HL-60 (cell line): ENCODE measurements at regions not wholly inside any gene's neighbourhood (a gene's known extent, or its start where the extent isn't known, plus 50 kb on each side); places are given as distances from the start of the nearest gene placed in this dataset.

Experiments used
- CTCF ChIP-seq: IDR thresholded peaks from one replicate; pipeline ENCODE4 v1.5.1; 2011; ENCODE audit warnings: low read length, control low read depth, inconsistent platforms; ENCODE audit not compliant: insufficient read depth
- GABPA ChIP-seq: IDR thresholded peaks from 2 replicates; pipeline ENCODE4 v1.6.1; 2012; ENCODE audit warnings: low read depth
- POLR2AphosphoS5 ChIP-seq: IDR thresholded peaks from 2 replicates; pipeline ENCODE4 v1.6.1; 2012; ENCODE audit warnings: low read depth
- SPI1 ChIP-seq: IDR thresholded peaks from 2 replicates; pipeline ENCODE4 v1.6.1; 2012; ENCODE audit warnings: low read depth, mild to moderate bottlenecking, borderline replicate concordance
- TF ChIP-seq, protein P1 (sequence below): IDR thresholded peaks from 2 replicates; pipeline ENCODE4 v1.6.1; 2012; ENCODE audit warnings: low read depth; ENCODE audit not compliant: insufficient replicate concordance

- TF ChIP-seq CTCF (no peak), POLR2AphosphoS5 (no peak), GABPA (no peak), SPI1 (no peak)
- TF ChIP-seq, protein P1, sequence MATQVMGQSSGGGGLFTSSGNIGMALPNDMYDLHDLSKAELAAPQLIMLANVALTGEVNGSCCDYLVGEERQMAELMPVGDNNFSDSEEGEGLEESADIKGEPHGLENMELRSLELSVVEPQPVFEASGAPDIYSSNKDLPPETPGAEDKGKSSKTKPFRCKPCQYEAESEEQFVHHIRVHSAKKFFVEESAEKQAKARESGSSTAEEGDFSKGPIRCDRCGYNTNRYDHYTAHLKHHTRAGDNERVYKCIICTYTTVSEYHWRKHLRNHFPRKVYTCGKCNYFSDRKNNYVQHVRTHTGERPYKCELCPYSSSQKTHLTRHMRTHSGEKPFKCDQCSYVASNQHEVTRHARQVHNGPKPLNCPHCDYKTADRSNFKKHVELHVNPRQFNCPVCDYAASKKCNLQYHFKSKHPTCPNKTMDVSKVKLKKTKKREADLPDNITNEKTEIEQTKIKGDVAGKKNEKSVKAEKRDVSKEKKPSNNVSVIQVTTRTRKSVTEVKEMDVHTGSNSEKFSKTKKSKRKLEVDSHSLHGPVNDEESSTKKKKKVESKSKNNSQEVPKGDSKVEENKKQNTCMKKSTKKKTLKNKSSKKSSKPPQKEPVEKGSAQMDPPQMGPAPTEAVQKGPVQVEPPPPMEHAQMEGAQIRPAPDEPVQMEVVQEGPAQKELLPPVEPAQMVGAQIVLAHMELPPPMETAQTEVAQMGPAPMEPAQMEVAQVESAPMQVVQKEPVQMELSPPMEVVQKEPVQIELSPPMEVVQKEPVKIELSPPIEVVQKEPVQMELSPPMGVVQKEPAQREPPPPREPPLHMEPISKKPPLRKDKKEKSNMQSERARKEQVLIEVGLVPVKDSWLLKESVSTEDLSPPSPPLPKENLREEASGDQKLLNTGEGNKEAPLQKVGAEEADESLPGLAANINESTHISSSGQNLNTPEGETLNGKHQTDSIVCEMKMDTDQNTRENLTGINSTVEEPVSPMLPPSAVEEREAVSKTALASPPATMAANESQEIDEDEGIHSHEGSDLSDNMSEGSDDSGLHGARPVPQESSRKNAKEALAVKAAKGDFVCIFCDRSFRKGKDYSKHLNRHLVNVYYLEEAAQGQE: no peak
Observed at GRCh38 chr1:218633238-218633988, 288.3 kb downstream of the TGFB2 start.
